HEK293 (cell line): ENCODE measurements at regions not wholly inside any gene's neighbourhood (a gene's known extent, or its start where the extent isn't known, plus 50 kb on each side); places are given as distances from the start of the nearest gene placed in this dataset.
A peak's percentile ranks its signal among the peaks of the same experiment; 100 is the strongest.
"Not testable (repeated sequence)": the region's sequence is repeated elsewhere in the genome, so short reads cannot be mapped to it uniquely, and the experiment has no call there.

Source experiments
- CTCF ChIA-PET: fragments of 350-600 bp; formaldehyde crosslinking; extraction: SDS; loops from one replicate; lab custom pipeline; 2021; ENCODE audit warnings: antibody characterized with exemption; lab: Yijun Ruan, JAX
- POLR2A ChIA-PET: fragments of 300-600 bp; formaldehyde crosslinking; extraction: SDS; loops from one replicate; lab custom pipeline; 2020; ENCODE audit warnings: antibody characterized with exemption, inconsistent platforms; lab: Yijun Ruan, JAX
- H3K27ac ChIP-seq: fragments of 200-500 bp; sonication (Bioruptor generic); 2 replicates; pipeline ENCODE4 v1.5.1; 2014; ENCODE audit warnings: low read depth, low read length, control low read depth, inconsistent platforms; ENCODE audit errors: extremely low read depth
- H3K36me3 ChIP-seq, 2 experiments: fragments of 200-500 bp in 1 of 2; sonication (Bioruptor generic) in 1 of 2; 1 replicate in 1 of 2; 2 replicates in 1 of 2; pipeline ENCODE4 v1.5.1; 2014 to 2017; ENCODE audit warnings: inconsistent platforms in 2 of 2, low read length in 2 of 2; ENCODE audit not compliant: control insufficient read depth in 2 of 2, insufficient read depth in 1 of 2
- H3K4me1 ChIP-seq: fragments of 200-500 bp; sonication (Bioruptor generic); 2 replicates; pipeline ENCODE4 v1.5.1; 2014; ENCODE audit warnings: mild to moderate bottlenecking, low read length, inconsistent platforms; ENCODE audit not compliant: control insufficient read depth, insufficient read depth
- H3K4me3 ChIP-seq: 2 replicates; pipeline ENCODE4 v1.5.1; 2011; ENCODE audit warnings: low read depth, mild to moderate bottlenecking, control low read depth, low read length, moderate library complexity
- H3K9me3 ChIP-seq: fragments of 200-500 bp; sonication (Bioruptor generic); 2 replicates; pipeline ENCODE4 v1.5.1; 2014; ENCODE audit warnings: low read depth, low read length, inconsistent platforms; ENCODE audit not compliant: control insufficient read depth, insufficient read depth
- BCL11A ChIP-seq: fragments of 450-650 bp; formaldehyde crosslinking; IDR thresholded peaks from 2 replicates; pipeline ENCODE4 v1.5.1; 2016; ENCODE audit warnings: low read depth, missing biosample characterization, missing genetic modification characterization
- HOXC10 ChIP-seq: sonication (generic); formaldehyde crosslinking; IDR thresholded peaks from 2 replicates; pipeline ENCODE4 v1.8.1; 2023; ENCODE audit warnings: mild to moderate bottlenecking, missing genetic modification reagents
- HOXD13 ChIP-seq: sonication (generic); formaldehyde crosslinking; IDR thresholded peaks from 2 replicates; pipeline ENCODE4 v1.8.0; 2022; ENCODE audit warnings: missing genetic modification reagents, borderline replicate concordance
- PRDM1 ChIP-seq: fragments of 450-650 bp; formaldehyde crosslinking; IDR thresholded peaks from 2 replicates; pipeline ENCODE4; 2016; ENCODE audit warnings: missing biosample characterization, missing genetic modification characterization
- SCRT1 ChIP-seq: fragments of 450-650 bp; formaldehyde crosslinking; IDR thresholded peaks from 2 replicates; pipeline ENCODE4 v1.5.1; 2016; ENCODE audit warnings: missing biosample characterization, missing genetic modification characterization, borderline replicate concordance
- SP2 ChIP-seq: fragments of 450-650 bp; formaldehyde crosslinking; IDR thresholded peaks from 2 replicates; pipeline ENCODE4 v1.5.1; 2016; ENCODE audit warnings: missing biosample characterization, missing genetic modification characterization
- ZBTB26 ChIP-seq: fragments of 450-650 bp; formaldehyde crosslinking; optimal IDR thresholded peaks from 2 replicates; pipeline ENCODE3; 2016; ENCODE audit warnings: missing biosample characterization, mild to moderate bottlenecking, missing genetic modification characterization
- ZFP37 ChIP-seq: fragments of 450-650 bp; formaldehyde crosslinking; IDR thresholded peaks from 2 replicates; pipeline ENCODE4 v1.5.1; 2016; ENCODE audit warnings: missing biosample characterization, missing genetic modification characterization
- ZFP41 ChIP-seq: fragments of 450-650 bp; formaldehyde crosslinking; IDR thresholded peaks from 2 replicates; pipeline ENCODE4 v1.5.1; 2016; ENCODE audit warnings: missing biosample characterization, missing genetic modification characterization, borderline replicate concordance
- ZIC2 ChIP-seq: fragments of 450-650 bp; formaldehyde crosslinking; IDR thresholded peaks from 2 replicates; pipeline ENCODE4 v1.5.1; 2016; ENCODE audit warnings: missing biosample characterization, missing genetic modification characterization
- ZNF112 ChIP-seq: fragments of 450-650 bp; formaldehyde crosslinking; IDR thresholded peaks from 2 replicates; pipeline ENCODE4 v1.5.0; 2017; ENCODE audit warnings: missing biosample characterization, missing genetic modification characterization
- ZNF114 ChIP-seq: fragments of 450-650 bp; formaldehyde crosslinking; IDR thresholded peaks from 2 replicates; pipeline ENCODE4 v1.5.0; 2017; ENCODE audit warnings: missing biosample characterization, missing genetic modification characterization
- ZNF146 ChIP-seq: fragments of 450-650 bp; formaldehyde crosslinking; IDR thresholded peaks from 2 replicates; pipeline ENCODE4 v1.5.1; 2016; ENCODE audit warnings: missing biosample characterization, missing genetic modification characterization
- ZNF157 ChIP-seq: fragments of 450-650 bp; formaldehyde crosslinking; IDR thresholded peaks from 2 replicates; pipeline ENCODE4 v1.5.1; 2016; ENCODE audit warnings: missing biosample characterization, missing genetic modification characterization
- ZNF2 ChIP-seq: fragments of 450-650 bp; formaldehyde crosslinking; IDR thresholded peaks from 2 replicates; pipeline ENCODE4 v1.5.1; 2016; ENCODE audit warnings: missing biosample characterization, missing genetic modification characterization
- ZNF280C ChIP-seq: fragments of 450-650 bp; formaldehyde crosslinking; IDR thresholded peaks from 2 replicates; pipeline ENCODE4 v1.5.1; 2016; ENCODE audit warnings: missing biosample characterization, missing genetic modification characterization
- ZNF426 ChIP-seq: fragments of 450-650 bp; formaldehyde crosslinking; IDR thresholded peaks from 2 replicates; pipeline ENCODE4 v1.5.1; 2017; ENCODE audit warnings: missing biosample characterization, missing genetic modification characterization, mild to moderate bottlenecking, inconsistent platforms, moderate library complexity
- ZNF514 ChIP-seq: fragments of 450-650 bp; formaldehyde crosslinking; IDR thresholded peaks from 2 replicates; pipeline ENCODE4 v1.5.1; 2016; ENCODE audit warnings: missing biosample characterization, missing genetic modification characterization
- ZNF548 ChIP-seq: fragments of 450-650 bp; formaldehyde crosslinking; IDR thresholded peaks from 2 replicates; pipeline ENCODE4 v1.5.1; 2016; ENCODE audit warnings: missing biosample characterization, missing genetic modification characterization
- ZNF555 ChIP-seq: fragments of 450-650 bp; formaldehyde crosslinking; conservative IDR thresholded peaks from 2 replicates; pipeline ENCODE4 v1.5.1; 2017; ENCODE audit warnings: missing biosample characterization, mild to moderate bottlenecking, missing genetic modification characterization, inconsistent platforms
- ZNF558 ChIP-seq: fragments of 450-650 bp; formaldehyde crosslinking; IDR thresholded peaks from 2 replicates; pipeline ENCODE4 v1.5.1; 2016; ENCODE audit warnings: missing biosample characterization, missing genetic modification characterization
- ZNF585B ChIP-seq: fragments of 450-650 bp; formaldehyde crosslinking; IDR thresholded peaks from 2 replicates; pipeline ENCODE4 v1.5.1; 2016; ENCODE audit warnings: missing biosample characterization, missing genetic modification characterization
- ZNF624 ChIP-seq: fragments of 450-650 bp; formaldehyde crosslinking; IDR thresholded peaks from 2 replicates; pipeline ENCODE4 v1.5.1; 2017; ENCODE audit warnings: missing biosample characterization, missing genetic modification characterization
- ZNF785 ChIP-seq: fragments of 450-650 bp; formaldehyde crosslinking; IDR thresholded peaks from 2 replicates; pipeline ENCODE4 v1.5.1; 2016; ENCODE audit warnings: missing biosample characterization, missing genetic modification characterization
- ZNF791 ChIP-seq: fragments of 450-650 bp; formaldehyde crosslinking; IDR thresholded peaks from 2 replicates; pipeline ENCODE4 v1.5.1; 2016; ENCODE audit warnings: missing biosample characterization, missing genetic modification characterization
- ZNF792 ChIP-seq: fragments of 450-650 bp; formaldehyde crosslinking; IDR thresholded peaks from 2 replicates; pipeline ENCODE4 v1.5.1; 2016; ENCODE audit warnings: missing biosample characterization, missing genetic modification characterization

- POLR2A ChIA-PET: no interaction called here
- H3K27ac ChIP-seq: no peak overlapping the region
- CTCF ChIA-PET: no interaction called here
- no peak overlapping the region for H3K4me3 ChIP-seq
- TF ChIP-seq ZNF785 (no peak), ZNF112 (tag by site-specific recombination) (no peak), ZNF555 (tag by site-specific recombination) (no peak), SCRT1 (no peak), ZNF157 (tag by site-specific recombination) (no peak), ZFP37 (tag by site-specific recombination) (no peak)
- H3K4me1 ChIP-seq: no peaks in the 10 kb centered on the region
- H3K9me3 ChIP-seq: no peaks in the 10 kb centered on the region
- no peaks in the 10 kb centered on the region for H3K36me3 ChIP-seq
Observed at GRCh38 chr2:215722986-215723630, 287.2 kb upstream of the FN1 start.

GRCh38 chr2:215722125-215722524 lies 286.3 kb upstream of the FN1 start:
- Histone ChIP-seq H3K27ac (no peak overlapping the region), H3K4me3 (no peak overlapping the region), H3K4me1 (no peaks in the 10 kb centered on the region), H3K9me3 (no peaks in the 10 kb centered on the region), H3K36me3 (no peaks in the 10 kb centered on the region)
- POLR2A ChIA-PET: no interaction called here
- CTCF ChIA-PET: no interaction called here
- no peak for TF ChIP-seq SP2
- no peak for TF ChIP-seq ZNF585B
- TF ChIP-seq ZNF792 (tag by site-specific recombination): no peak
- no peak for TF ChIP-seq ZNF791 (tag by site-specific recombination)
- no peak for TF ChIP-seq HOXC10 (CRISPR knock-in tag)
- TF ChIP-seq ZNF548 (tag by site-specific recombination): no peak
- no peak for TF ChIP-seq BCL11A

GRCh38 chr2:215721515-215721914 lies 285.6 kb upstream of the FN1 start:
- H3K36me3 ChIP-seq, H3K9me3 ChIP-seq, POLR2A ChIA-PET, CTCF ChIA-PET, H3K4me3 ChIP-seq, H3K27ac ChIP-seq, H3K4me1 ChIP-seq: not testable (repeated sequence)
- peak; percentile 66; the same call in 1 of the 2 replicates for TF ChIP-seq ZNF146 (tag by site-specific recombination)

GRCh38 chr2:215718890-215719289 lies 283.0 kb upstream of the FN1 start:
- no peak overlapping the region for H3K27ac ChIP-seq
- H3K4me1 ChIP-seq: no peaks in the 10 kb centered on the region
- no peak for TF ChIP-seq ZNF2 (tag by site-specific recombination)
- TF ChIP-seq ZNF514 (tag by site-specific recombination): no peak
- TF ChIP-seq HOXD13 (CRISPR knock-in tag): no peak
- TF ChIP-seq PRDM1 (tag by site-specific recombination): no peak
- no peak for TF ChIP-seq ZIC2 (tag by site-specific recombination)
- TF ChIP-seq ZNF114 (tag by site-specific recombination): no peak
- no peak for TF ChIP-seq ZNF280C
- no peak for TF ChIP-seq ZNF558 (tag by site-specific recombination)
- TF ChIP-seq ZBTB26 (tag by site-specific recombination): no peak
- TF ChIP-seq ZNF426 (tag by site-specific recombination): no peak
- no peak for TF ChIP-seq ZFP41
- TF ChIP-seq ZNF624: no peak
- no peak for TF ChIP-seq BCL11A
- no peak overlapping the region for H3K4me3 ChIP-seq
- H3K9me3 ChIP-seq: no peaks in the 10 kb centered on the region
- H3K36me3 ChIP-seq: no peaks in the 10 kb centered on the region
- CTCF ChIA-PET: no interaction called here
- POLR2A ChIA-PET: no interaction called here
